Common myeloid progenitor, CD34-positive (primary cell): ENCODE measurements at regions not wholly inside any gene's neighbourhood (a gene's known extent, or its start where the extent isn't known, plus 50 kb on each side); places are given as distances from the start of the nearest gene placed in this dataset.

ENCODE experiments used
- CTCF ChIA-PET: fragments of 350-600 bp; sonication (Branson Sonifier 250); formaldehyde crosslinking; loops from one replicate; lab custom pipeline; 2021; ENCODE audit warnings: antibody characterized with exemption; lab: Charles Lee
- POLR2A ChIA-PET: fragments of 350-600 bp; sonication (Branson Sonifier 250); formaldehyde crosslinking; loops from one replicate; lab custom pipeline; 2021; ENCODE audit warnings: antibody characterized with exemption; lab: Charles Lee
- DNase-seq, 3 donors: peaks; one replicate each; pipeline versions ENCODE4 v3.0.0 to v3.0.0-alpha.2; 2013
- H3K27ac ChIP-seq, 2 experiments: 1 replicate in 1 of 2; 2 replicates in 1 of 2; pipeline ENCODE4 v1.7.0; 2013; ENCODE audit warnings: inconsistent platforms in 2 of 2, low read length in 2 of 2, mild to moderate bottlenecking in 2 of 2, low read depth in 1 of 2, moderate library complexity in 1 of 2; ENCODE audit not compliant: severe bottlenecking in 2 of 2, insufficient read depth in 1 of 2, poor library complexity in 1 of 2
- H3K27me3 ChIP-seq, 5 experiments: replicated peaks in 2 of 5; 1 replicate in 3 of 5; 2 replicates in 2 of 5; pipeline versions ENCODE4 v1.6.1 to v1.7.0; 2013; ENCODE audit warnings: low read length in 4 of 5, mild to moderate bottlenecking in 2 of 5, moderate library complexity in 2 of 5, inconsistent platforms in 1 of 5; ENCODE audit not compliant: insufficient read depth in 5 of 5, control insufficient read depth in 4 of 5
- H3K36me3 ChIP-seq, 4 experiments: 1 replicate in 2 of 4; 2 replicates in 2 of 4; pipeline versions ENCODE4 v1.6.1 to v1.7.0; 2013; ENCODE audit warnings: low read length in 3 of 4, control low read depth in 1 of 4, mild to moderate bottlenecking in 1 of 4; ENCODE audit not compliant: control insufficient read depth in 4 of 4, insufficient read depth in 4 of 4
- H3K4me1 ChIP-seq, 4 experiments: 1 replicate in 3 of 4; 2 replicates in 1 of 4; pipeline versions ENCODE4 v1.6.1 to v1.7.1; 2013; ENCODE audit warnings: low read length in 3 of 4, mild to moderate bottlenecking in 3 of 4, control low read depth in 1 of 4, inconsistent platforms in 1 of 4, moderate library complexity in 1 of 4; ENCODE audit not compliant: control insufficient read depth in 4 of 4, insufficient read depth in 4 of 4; ENCODE audit errors: control extremely low read depth in 1 of 4
- H3K4me3 ChIP-seq, 7 experiments: 1 replicate in 4 of 7; 2 replicates in 3 of 7; pipeline versions ENCODE4 v1.5.1 to v1.7.0; 2013; ENCODE audit warnings: mild to moderate bottlenecking in 7 of 7, low read length in 6 of 7, moderate library complexity in 6 of 7, inconsistent platforms in 2 of 7, low read depth in 2 of 7, control low read depth in 1 of 7; ENCODE audit not compliant: insufficient read depth in 4 of 7, control insufficient read depth in 1 of 7; ENCODE audit errors: extremely low read depth in 1 of 7
- H3K9me3 ChIP-seq, 5 experiments: 1 replicate in 4 of 5; 2 replicates in 1 of 5; pipeline versions ENCODE4 v1.6.1 to v1.7.1; 2013; ENCODE audit warnings: low read length in 4 of 5, mild to moderate bottlenecking in 2 of 5, inconsistent platforms in 1 of 5, low read depth in 1 of 5, moderate library complexity in 1 of 5; ENCODE audit not compliant: control insufficient read depth in 4 of 5, insufficient read depth in 2 of 5; ENCODE audit errors: control extremely low read depth in 1 of 5
- WGBS: methylation state at CpG from one replicate; pipeline ENCODE4 v1.1.5; 2013; ENCODE audit not compliant: insufficient coverage; 5-methylcytosine and 5-hydroxymethylcytosine counted together

- POLR2A ChIA-PET, result no interaction called here
- H3K27me3 ChIP-seq, result no peaks in the 10 kb centered on the region
- WGBS, result 80% methylated on average over 1 of the region's 3 CpGs
- CTCF ChIA-PET, result no interaction called here
- DNase-seq, result no peak
- no peak overlapping the region for H3K27ac ChIP-seq
- H3K36me3 ChIP-seq, result peaks cover 0 to 11% (median under 1%) of the 10 kb centered on the region in 4 experiments
- no peak overlapping the region for H3K4me3 ChIP-seq
- no peaks in the 10 kb centered on the region for H3K4me1 ChIP-seq
- H3K9me3 ChIP-seq, result peaks cover 0 to 11% (median 0%) of the 10 kb centered on the region in 5 experiments
Observed at GRCh38 chr6:144695858-144696533, 410.9 kb downstream of the UTRN start.

GRCh38 chr6:144696610-144697368 lies 411.7 kb downstream of the UTRN start:
- no peak overlapping the region for H3K27ac ChIP-seq
- no peaks in the 10 kb centered on the region for H3K4me1 ChIP-seq
- DNase-seq, result no peak
- peaks cover 0 to 12% (median 2%) of the 10 kb centered on the region in 4 experiments for H3K36me3 ChIP-seq
- H3K9me3 ChIP-seq, result peaks cover 0 to 11% (median 0%) of the 10 kb centered on the region in 5 experiments
- no peak overlapping the region for H3K4me3 ChIP-seq
- no peaks in the 10 kb centered on the region for H3K27me3 ChIP-seq
- CTCF ChIA-PET, result no interaction called here
- POLR2A ChIA-PET, result no interaction called here
- WGBS, result no CpG with 5 or more reads among the region's 2 CpGs

- no peak overlapping the region for H3K27ac ChIP-seq
- ChIA-PET POLR2A (no interaction called here), CTCF (no interaction called here)
- DNase-seq, result no peak
- peaks cover 0 to 15% (median 3%) of the 10 kb centered on the region in 4 experiments for H3K36me3 ChIP-seq
- H3K4me1 ChIP-seq, result no peaks in the 10 kb centered on the region
- WGBS, result 90% methylated on average over 2 of the region's 2 CpGs
- no peaks in the 10 kb centered on the region for H3K27me3 ChIP-seq
- H3K9me3 ChIP-seq, result peaks cover 0 to 6% (median 0%) of the 10 kb centered on the region in 5 experiments
- H3K4me3 ChIP-seq, result no peak overlapping the region
Observed at GRCh38 chr6:144697369-144697760, 412.2 kb downstream of the UTRN start.

GRCh38 chr6:144697801-144698200 lies 412.7 kb downstream of the UTRN start:
- POLR2A ChIA-PET, result no interaction called here
- H3K4me1 ChIP-seq, result no peaks in the 10 kb centered on the region
- H3K27ac ChIP-seq, result no peak overlapping the region
- no peak overlapping the region for H3K4me3 ChIP-seq
- no peak for DNase-seq
- CTCF ChIA-PET, result interaction anchor here (0.6 kb wide), 1 partner anchor 545 kb away, joined by 3 read pairs; no protein-coding TSS in a partner anchor
- H3K9me3 ChIP-seq, result peaks cover 0 to 4% (median 0%) of the 10 kb centered on the region in 5 experiments
- 100% methylated on average over 3 of the region's 3 CpGs for WGBS
- H3K36me3 ChIP-seq, result peaks cover 0 to 18% (median 3%) of the 10 kb centered on the region in 4 experiments
- H3K27me3 ChIP-seq, result no peaks in the 10 kb centered on the region

GRCh38 chr6:144702781-144703180 lies 417.6 kb downstream of the UTRN start:
- H3K4me3 ChIP-seq, result no peak overlapping the region
- H3K9me3 ChIP-seq, result no peaks in the 10 kb centered on the region
- no peak for DNase-seq
- no peaks in the 10 kb centered on the region for H3K4me1 ChIP-seq
- ChIA-PET POLR2A (no interaction called here), CTCF (no interaction called here)
- no peak overlapping the region for H3K27ac ChIP-seq
- 100% methylated on average over 1 of the region's 1 CpG for WGBS
- peaks cover 2 to 41% (median 12%) of the 10 kb centered on the region in 4 experiments for H3K36me3 ChIP-seq
- no peaks in the 10 kb centered on the region for H3K27me3 ChIP-seq

- Histone ChIP-seq H3K4me3 (no peak overlapping the region), H3K4me1 (no peaks in the 10 kb centered on the region), H3K27me3 (no peaks in the 10 kb centered on the region), H3K27ac (no peak overlapping the region), H3K9me3 (no peaks in the 10 kb centered on the region), H3K36me3 (peaks cover 6 to 21% (median 8%) of the 10 kb centered on the region in 4 experiments)
- no peak for DNase-seq
- ChIA-PET POLR2A (no interaction called here), CTCF (no interaction called here)
- WGBS, result 100% methylated on average over 1 of the region's 3 CpGs
Observed at GRCh38 chr6:144710207-144710606, 425.1 kb downstream of the UTRN start.

GRCh38 chr6:144711661-144712060 lies 426.5 kb downstream of the UTRN start:
- no CpG with 5 or more reads among the region's 2 CpGs for WGBS
- no peaks in the 10 kb centered on the region for H3K27me3 ChIP-seq
- DNase-seq, result no peak
- CTCF ChIA-PET, result interaction anchor here (0.6 to 1.2 kb wide), 2 partner anchors 15 to 38 kb away, joined by 3 read pairs; no protein-coding TSS in a partner anchor
- H3K4me3 ChIP-seq, result no peak overlapping the region
- H3K27ac ChIP-seq, result no peak overlapping the region
- no peaks in the 10 kb centered on the region for H3K4me1 ChIP-seq
- peaks cover 3 to 16% (median 5%) of the 10 kb centered on the region in 4 experiments for H3K36me3 ChIP-seq
- H3K9me3 ChIP-seq, result no peaks in the 10 kb centered on the region
- POLR2A ChIA-PET, result no interaction called here
